SK-N-MC (cell line): ENCODE measurements at regions not wholly inside any gene's neighbourhood (a gene's known extent, or its start where the extent isn't known, plus 50 kb on each side); places are given as distances from the start of the nearest gene placed in this dataset.

ENCODE experiments used
- DNase-seq: peaks from one replicate; pipeline ENCODE4 v3.0.0-alpha.2; 2011; ENCODE audit warnings: low read depth, low spot score
- H3K27ac ChIP-seq: fragments of 200-600 bp; sonication (generic); 2 replicates; pipeline ENCODE4 v1.5.1; 2016; ENCODE audit warnings: mixed run types
- H3K36me3 ChIP-seq: fragments of 200-600 bp; sonication (generic); 2 replicates; pipeline ENCODE4 v1.6.1; 2017; ENCODE audit warnings: antibody characterized with exemption, low read length, mixed read lengths; ENCODE audit not compliant: insufficient read depth
- H3K4me3 ChIP-seq: fragments of 200-600 bp; sonication (generic); 2 replicates; pipeline ENCODE4 v1.5.1; 2016
- H3K9ac ChIP-seq: fragments of 200-600 bp; sonication (generic); 2 replicates; pipeline ENCODE4 v1.8.0; 2017; ENCODE audit warnings: mixed run types, mixed read lengths; ENCODE audit not compliant: insufficient read length
- H3K9me3 ChIP-seq: fragments of 200-600 bp; sonication (generic); 2 replicates; pipeline ENCODE4 v1.6.1; 2017; ENCODE audit warnings: low read depth, mild to moderate bottlenecking, antibody characterized with exemption, low read length, moderate library complexity, mixed read lengths
- EZH2 ChIP-seq: fragments of 200-600 bp; sonication (generic); IDR thresholded peaks from one replicate; pipeline ENCODE4 v1.6.1; 2017; ENCODE audit warnings: antibody characterized with exemption
- FOXP2 ChIP-seq: optimal IDR thresholded peaks from 2 replicates; pipeline ENCODE3; 2011; ENCODE audit warnings: mild to moderate bottlenecking, moderate library complexity; ENCODE audit not compliant: insufficient read depth; ENCODE audit errors: extremely low read length, control extremely low read depth
- POLR2AphosphoS5 ChIP-seq: IDR thresholded peaks from 2 replicates; pipeline ENCODE4 v1.6.1; 2012; ENCODE audit warnings: mild to moderate bottlenecking, low read depth, low read length, borderline replicate concordance

DNA sequence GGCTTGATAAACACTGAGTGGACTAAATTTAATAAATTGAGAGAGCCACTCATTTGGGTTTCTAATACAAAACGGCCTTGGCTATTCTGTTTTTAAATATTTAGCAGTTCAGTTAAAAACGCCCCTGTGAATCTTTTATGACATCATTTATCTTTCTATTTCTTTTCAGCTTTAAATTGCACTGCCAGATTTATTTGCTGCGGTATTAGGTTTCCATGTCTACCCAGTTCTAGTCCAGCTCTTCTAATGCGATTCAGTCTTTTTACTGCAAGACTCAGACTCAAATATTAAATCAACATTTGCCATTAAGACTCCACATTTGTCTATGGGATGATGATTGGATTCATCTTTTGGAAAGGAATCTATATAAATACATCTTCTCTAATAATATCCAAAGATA, 2174.3 kb upstream of the PIK3C3 start:
- Histone ChIP-seq H3K27ac (no peak overlapping the region), H3K9ac (no peak overlapping the region), H3K36me3 (no peaks in the 10 kb centered on the region), H3K9me3 (no peaks in the 10 kb centered on the region), H3K4me3 (no peak overlapping the region)
- no peak for DNase-seq
- TF ChIP-seq POLR2AphosphoS5: no peak
- no peak for TF ChIP-seq EZH2
- TF ChIP-seq FOXP2: no peak

DNA sequence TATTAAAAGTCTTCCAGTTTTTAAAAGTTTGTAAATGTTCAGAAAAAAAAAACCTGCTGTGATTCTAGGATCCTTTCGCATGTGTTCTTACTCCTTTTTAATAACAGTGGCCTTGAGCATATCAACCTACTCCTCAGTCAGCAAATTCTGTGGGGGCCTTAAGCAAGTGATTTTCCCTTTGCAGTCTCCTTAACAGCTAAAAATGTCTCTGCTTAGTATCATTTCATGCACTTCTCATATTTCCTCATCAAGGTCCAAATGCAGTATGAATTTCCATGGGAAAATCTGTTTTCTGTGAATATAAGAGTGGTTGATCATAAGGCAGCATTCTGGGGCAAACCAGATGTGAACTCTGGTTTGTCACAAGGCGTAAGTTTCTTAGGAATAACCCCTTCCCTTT, 2175.1 kb upstream of the PIK3C3 start:
- no peak overlapping the region for H3K9ac ChIP-seq
- DNase-seq: no peak
- H3K4me3 ChIP-seq: no peak overlapping the region
- H3K9me3 ChIP-seq: no peaks in the 10 kb centered on the region
- H3K27ac ChIP-seq: no peak overlapping the region
- H3K36me3 ChIP-seq: no peaks in the 10 kb centered on the region
- TF ChIP-seq FOXP2: no peak
- TF ChIP-seq EZH2: no peak
- no peak for TF ChIP-seq POLR2AphosphoS5

DNA sequence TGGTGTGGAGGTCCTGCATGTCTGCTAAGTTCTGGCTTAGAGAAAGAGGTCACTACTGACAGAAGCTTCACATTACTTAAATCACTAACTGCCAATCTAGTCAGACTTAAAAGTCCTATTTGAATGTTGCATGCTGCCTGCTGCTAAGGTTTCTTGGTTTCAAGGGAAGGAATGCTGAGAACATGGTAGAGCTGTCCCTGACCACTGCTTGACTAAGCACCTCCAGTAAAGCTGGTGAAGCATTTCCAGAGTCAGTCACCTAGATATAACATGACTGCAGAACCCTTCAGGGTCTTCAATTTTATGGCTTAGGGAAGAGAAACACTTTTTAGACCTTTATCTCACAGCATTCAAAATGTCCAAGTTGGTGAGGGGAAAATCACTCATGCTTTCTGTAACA, 2178.3 kb upstream of the PIK3C3 start:
- H3K9me3 ChIP-seq: no peaks in the 10 kb centered on the region
- TF ChIP-seq EZH2: no peak
- TF ChIP-seq POLR2AphosphoS5: no peak
- H3K4me3 ChIP-seq: no peak overlapping the region
- H3K27ac ChIP-seq: no peak overlapping the region
- DNase-seq: no peak
- no peak overlapping the region for H3K9ac ChIP-seq
- no peaks in the 10 kb centered on the region for H3K36me3 ChIP-seq

DNA sequence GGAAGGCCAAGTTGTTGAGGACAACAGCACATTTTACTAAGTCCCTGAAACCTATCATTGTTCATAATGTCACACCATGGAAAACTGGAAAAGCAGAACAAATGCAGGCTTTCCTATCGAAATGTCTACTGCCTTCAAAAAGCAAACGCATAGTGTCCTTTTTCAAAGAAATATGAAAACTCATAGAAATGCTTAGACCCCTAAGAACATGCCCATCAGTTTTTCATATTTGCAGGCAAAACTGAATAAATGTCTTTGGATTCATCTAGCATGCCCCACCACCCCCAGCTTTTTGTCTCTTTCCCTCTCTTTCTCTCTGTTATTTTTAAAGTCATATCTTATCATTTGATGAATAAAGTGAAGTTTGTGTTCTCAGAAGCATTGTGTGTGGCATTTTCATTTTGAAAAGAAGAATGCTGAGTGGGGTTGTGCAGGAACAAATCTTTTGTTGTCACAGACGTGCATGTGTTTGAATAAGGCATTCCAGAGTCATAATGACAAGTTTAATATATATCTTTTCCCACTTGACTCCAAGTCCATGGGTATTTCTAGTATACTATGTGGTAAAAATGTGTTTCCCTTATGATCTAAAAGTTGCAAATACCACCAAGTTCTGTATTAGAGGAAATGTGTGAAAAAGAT, 2180.0 kb upstream of the PIK3C3 start:
- Histone ChIP-seq H3K9me3 (no peaks in the 10 kb centered on the region), H3K9ac (no peak overlapping the region), H3K36me3 (no peaks in the 10 kb centered on the region), H3K4me3 (no peak overlapping the region), H3K27ac (no peak overlapping the region)
- no peak for DNase-seq
- TF ChIP-seq POLR2AphosphoS5 (no peak), FOXP2 (no peak), EZH2 (no peak)

DNA sequence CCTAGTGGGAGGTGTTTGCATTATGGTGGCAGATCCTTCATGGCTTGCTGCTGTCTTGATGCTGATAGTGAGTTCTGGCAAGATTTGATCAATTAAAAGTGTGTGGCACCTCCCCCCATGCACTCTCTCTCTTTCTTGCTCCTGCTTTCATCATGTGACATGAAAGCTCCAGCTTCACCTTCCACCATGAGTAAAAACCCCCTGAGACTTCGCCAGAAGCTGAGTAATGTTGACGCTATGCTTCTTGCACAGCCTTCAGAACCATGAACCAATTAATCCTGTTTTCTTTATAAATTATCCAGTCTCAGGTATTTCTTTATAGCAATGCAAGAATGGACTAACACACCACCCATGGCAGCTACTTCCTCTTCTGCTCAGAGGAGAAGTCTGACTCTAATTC, 2181.4 kb upstream of the PIK3C3 start:
- no peak for TF ChIP-seq FOXP2
- no peak for DNase-seq
- H3K27ac ChIP-seq: no peak overlapping the region

DNA sequence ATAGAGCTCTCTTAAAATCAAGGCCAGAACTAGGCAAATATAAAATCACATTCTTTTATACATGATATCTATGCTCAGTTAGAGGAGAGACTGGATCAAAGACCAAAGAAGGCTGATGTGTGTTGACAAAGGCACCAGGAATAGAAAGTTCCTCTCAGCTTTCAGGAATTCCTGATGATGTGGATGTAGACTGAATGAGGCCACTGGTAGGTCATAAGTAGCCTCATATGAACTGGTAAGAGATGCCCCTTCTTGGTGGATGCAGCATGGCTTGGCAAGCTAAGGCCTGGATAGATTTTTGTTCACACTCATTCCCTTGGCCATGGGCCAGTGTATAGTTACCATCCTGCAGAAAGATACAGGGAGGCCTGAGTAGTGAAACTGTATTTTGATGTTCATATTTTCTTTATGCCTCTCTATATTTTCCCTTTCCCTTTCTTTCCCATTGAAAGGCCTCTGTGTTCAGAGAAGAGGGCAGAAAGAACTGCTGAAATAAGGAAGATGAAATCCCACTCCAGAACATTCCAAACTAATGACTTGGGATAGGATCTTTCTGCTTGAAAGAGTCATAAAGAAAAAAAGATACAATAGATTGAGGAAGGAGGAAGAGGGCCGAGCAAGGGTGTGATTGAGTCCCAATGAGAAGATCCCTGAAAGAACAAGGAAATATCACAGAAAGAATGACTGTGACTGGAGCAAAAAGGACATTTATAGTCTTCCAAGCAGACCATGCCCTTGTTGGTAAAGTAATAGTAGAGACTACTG, 2182.7 kb upstream of the PIK3C3 start:
- Histone ChIP-seq H3K4me3 (no peak overlapping the region), H3K27ac (no peak overlapping the region), H3K9ac (no peak overlapping the region), H3K36me3 (no peaks in the 10 kb centered on the region), H3K9me3 (no peaks in the 10 kb centered on the region)
- TF ChIP-seq POLR2AphosphoS5 (no peak), EZH2 (no peak), FOXP2 (no peak)
- no peak for DNase-seq

More for the DNA sequence above, 2181.4 kb upstream of the PIK3C3 start:
- Histone ChIP-seq H3K9me3 (no peaks in the 10 kb centered on the region), H3K9ac (no peak overlapping the region), H3K36me3 (no peaks in the 10 kb centered on the region), H3K4me3 (no peak overlapping the region)

DNA sequence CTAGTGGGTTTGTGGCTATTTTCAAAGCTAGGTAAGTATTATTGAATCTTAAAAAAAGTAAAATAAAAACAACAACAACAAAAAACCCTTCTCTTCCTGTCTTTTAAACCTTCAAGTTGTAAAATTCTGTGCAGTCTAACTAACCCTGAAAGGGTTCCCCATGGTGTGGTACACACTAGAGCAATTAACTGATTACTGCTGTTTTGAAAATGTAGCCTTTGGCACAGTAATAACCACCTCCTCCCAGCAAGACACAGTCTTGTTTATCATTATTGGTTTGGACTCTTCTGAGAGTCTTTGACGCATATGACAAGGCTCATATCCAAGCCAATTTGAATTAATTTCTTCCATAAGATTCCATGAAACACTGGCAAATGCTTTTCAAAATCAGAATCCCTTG, 2184.6 kb upstream of the PIK3C3 start:
- peak; percentile 24 for DNase-seq
- no peak overlapping the region for H3K9ac ChIP-seq
- H3K36me3 ChIP-seq: no peaks in the 10 kb centered on the region
- no peak for TF ChIP-seq POLR2AphosphoS5
- TF ChIP-seq EZH2: no peak
- peak; percentile 69 for TF ChIP-seq FOXP2
- H3K9me3 ChIP-seq: no peaks in the 10 kb centered on the region
- no peak overlapping the region for H3K4me3 ChIP-seq
- H3K27ac ChIP-seq: no peak overlapping the region

DNA sequence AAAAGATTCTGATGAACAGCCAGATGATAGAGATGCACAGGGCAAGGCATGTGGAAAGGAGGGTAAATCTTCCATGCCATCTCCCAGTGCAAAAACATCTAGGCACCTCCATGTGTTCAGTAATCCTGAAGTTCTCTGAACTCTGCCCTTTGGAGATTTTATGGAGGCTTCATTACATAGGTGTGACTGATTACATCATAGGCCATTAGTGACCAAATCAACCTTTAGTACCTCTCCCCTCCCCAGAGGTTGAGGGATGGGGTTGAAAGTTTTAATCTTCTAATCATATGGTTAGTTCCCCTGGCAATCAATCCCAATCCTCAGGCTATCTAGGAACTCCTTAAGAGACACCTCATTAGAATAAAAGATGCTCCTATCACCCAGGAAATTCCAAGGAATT, 2190.2 kb upstream of the PIK3C3 start:
- no peak for TF ChIP-seq EZH2
- TF ChIP-seq FOXP2: no peak
- TF ChIP-seq POLR2AphosphoS5: no peak
- Histone ChIP-seq H3K4me3 (no peak overlapping the region), H3K9ac (no peak overlapping the region), H3K9me3 (no peaks in the 10 kb centered on the region), H3K27ac (no peak overlapping the region), H3K36me3 (no peaks in the 10 kb centered on the region)
- DNase-seq: no peak

DNA sequence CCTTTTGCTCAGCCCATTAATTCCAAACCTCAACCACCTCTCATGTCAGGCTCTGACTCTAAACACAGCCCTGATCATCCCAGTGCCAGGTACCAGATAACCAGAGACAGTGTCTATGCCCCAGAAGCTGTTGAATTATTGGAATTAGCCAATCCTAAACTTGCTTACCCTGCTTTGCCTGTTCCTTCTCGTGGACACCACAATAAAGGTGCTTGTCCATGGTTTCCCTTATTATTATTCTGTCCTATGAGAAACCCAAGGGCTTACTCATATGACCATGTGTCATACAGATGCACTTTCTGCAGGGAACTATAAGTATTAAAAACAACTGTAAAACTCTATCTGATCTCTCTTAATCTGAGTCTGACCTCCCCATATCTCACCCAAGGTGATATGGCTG, 2193.8 kb upstream of the PIK3C3 start:
- Histone ChIP-seq H3K9me3 (no peaks in the 10 kb centered on the region), H3K4me3 (no peak overlapping the region), H3K36me3 (no peaks in the 10 kb centered on the region), H3K27ac (no peak overlapping the region), H3K9ac (no peak overlapping the region)
- no peak for DNase-seq
- no peak for TF ChIP-seq POLR2AphosphoS5
- no peak for TF ChIP-seq FOXP2
- no peak for TF ChIP-seq EZH2
